ENCODE measurements at regions not wholly inside any gene's neighbourhood (a gene's known extent, or its start where the extent isn't known, plus 50 kb on each side); places are given as distances from the start of the nearest gene placed in this dataset.
A peak's percentile ranks its signal among the peaks of the same experiment; 100 is the strongest.

DNA sequence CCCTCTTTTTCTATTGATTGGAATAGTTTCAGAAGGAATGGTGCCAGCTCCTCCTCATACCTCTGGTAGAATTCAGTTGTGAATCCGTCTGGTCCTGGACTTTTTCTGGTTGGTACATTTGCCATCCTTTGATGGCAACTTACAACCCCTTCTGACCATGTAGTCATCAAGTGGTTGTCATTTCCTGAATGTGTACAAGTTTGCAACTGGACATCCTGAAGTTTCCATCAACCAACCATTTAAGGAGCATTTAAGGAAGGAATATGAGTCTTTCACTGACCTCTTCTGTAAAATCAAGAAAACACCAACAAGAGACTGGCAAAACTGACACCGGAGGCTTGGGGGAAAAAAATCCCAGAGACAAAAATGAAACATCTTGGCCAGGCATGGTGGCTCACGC is 97.4 kb downstream of the RIN2 start:
- no peaks in the 10 kb centered on the region for H3K27me3 ChIP-seq (ENCODE audit: control insufficient read depth in 2 of 2, insufficient read depth in 2 of 2, low read length in 2 of 2)
- H3K9ac ChIP-seq (ENCODE audit: insufficient read depth, low read length, poor library complexity, severe bottlenecking), result no peak overlapping the region
- no peaks in the 10 kb centered on the region for H3K36me3 ChIP-seq (replicated peaks in 1 of 2; ENCODE audit: control insufficient read depth in 1 of 2, insufficient read depth in 2 of 2, low read length in 2 of 2)
- peaks cover 11 to 33% of the 10 kb centered on the region in 2 donors for H3K36me3 Mint-ChIP-seq
- no peak overlapping the region for H3K4me3 ChIP-seq (replicated peaks in 1 of 3; ENCODE audit: low read depth in 2 of 3, low read length in 3 of 3)
- H3K9me3 Mint-ChIP-seq, result peaks cover 0 to 5% (median 2%) of the 10 kb centered on the region in 7 donors
- no peaks in the 10 kb centered on the region for H3K4me1 ChIP-seq (ENCODE audit: control insufficient read depth in 1 of 2, insufficient read depth in 2 of 2, low read length in 2 of 2)
- intact Hi-C loops (cut with micrococcal nuclease), result no loop called here
- H2AFZ ChIP-seq (ENCODE audit: insufficient read depth, low read depth, low read length, poor library complexity, severe bottlenecking), result no peak overlapping the region
- H3K4me1 Mint-ChIP-seq, result peaks cover 7% of the 10 kb centered on the region
- H3K79me2 ChIP-seq (ENCODE audit: insufficient read depth, low read length), result no peaks in the 10 kb centered on the region
- no peaks in the 10 kb centered on the region for H3K9me3 ChIP-seq (replicated peaks in 1 of 2; ENCODE audit: control insufficient read depth in 1 of 2, insufficient read depth in 1 of 2, low read length in 2 of 2)
- no CpG with 5 or more reads among the region's 3 CpGs for WGBS (ENCODE audit: insufficient coverage)
- peak in 1 of 3 donors; percentile 39 for DNase-seq
- H4K20me1 ChIP-seq (ENCODE audit: insufficient read depth, low read length), result no peaks in the 10 kb centered on the region
- H3K27ac Mint-ChIP-seq, result no peak overlapping the region
- no peak overlapping the region for H3K4me3 Mint-ChIP-seq
- H3K27ac ChIP-seq (ENCODE audit: low read depth in 1 of 2, low read length in 2 of 2), result no peak overlapping the region
- TF ChIP-seq, protein P1, sequence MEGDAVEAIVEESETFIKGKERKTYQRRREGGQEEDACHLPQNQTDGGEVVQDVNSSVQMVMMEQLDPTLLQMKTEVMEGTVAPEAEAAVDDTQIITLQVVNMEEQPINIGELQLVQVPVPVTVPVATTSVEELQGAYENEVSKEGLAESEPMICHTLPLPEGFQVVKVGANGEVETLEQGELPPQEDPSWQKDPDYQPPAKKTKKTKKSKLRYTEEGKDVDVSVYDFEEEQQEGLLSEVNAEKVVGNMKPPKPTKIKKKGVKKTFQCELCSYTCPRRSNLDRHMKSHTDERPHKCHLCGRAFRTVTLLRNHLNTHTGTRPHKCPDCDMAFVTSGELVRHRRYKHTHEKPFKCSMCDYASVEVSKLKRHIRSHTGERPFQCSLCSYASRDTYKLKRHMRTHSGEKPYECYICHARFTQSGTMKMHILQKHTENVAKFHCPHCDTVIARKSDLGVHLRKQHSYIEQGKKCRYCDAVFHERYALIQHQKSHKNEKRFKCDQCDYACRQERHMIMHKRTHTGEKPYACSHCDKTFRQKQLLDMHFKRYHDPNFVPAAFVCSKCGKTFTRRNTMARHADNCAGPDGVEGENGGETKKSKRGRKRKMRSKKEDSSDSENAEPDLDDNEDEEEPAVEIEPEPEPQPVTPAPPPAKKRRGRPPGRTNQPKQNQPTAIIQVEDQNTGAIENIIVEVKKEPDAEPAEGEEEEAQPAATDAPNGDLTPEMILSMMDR (IDR thresholded peaks at IDR 0.05), result no peak
- H3K27me3 Mint-ChIP-seq (ENCODE audit: low read depth in 3 of 3), result peaks cover 0 to 4% (median 2%) of the 10 kb centered on the region in 3 donors
- H3K4me2 ChIP-seq (replicated peaks; ENCODE audit: extremely low read depth, low read length, poor library complexity, severe bottlenecking), result no peak overlapping the region

DNA sequence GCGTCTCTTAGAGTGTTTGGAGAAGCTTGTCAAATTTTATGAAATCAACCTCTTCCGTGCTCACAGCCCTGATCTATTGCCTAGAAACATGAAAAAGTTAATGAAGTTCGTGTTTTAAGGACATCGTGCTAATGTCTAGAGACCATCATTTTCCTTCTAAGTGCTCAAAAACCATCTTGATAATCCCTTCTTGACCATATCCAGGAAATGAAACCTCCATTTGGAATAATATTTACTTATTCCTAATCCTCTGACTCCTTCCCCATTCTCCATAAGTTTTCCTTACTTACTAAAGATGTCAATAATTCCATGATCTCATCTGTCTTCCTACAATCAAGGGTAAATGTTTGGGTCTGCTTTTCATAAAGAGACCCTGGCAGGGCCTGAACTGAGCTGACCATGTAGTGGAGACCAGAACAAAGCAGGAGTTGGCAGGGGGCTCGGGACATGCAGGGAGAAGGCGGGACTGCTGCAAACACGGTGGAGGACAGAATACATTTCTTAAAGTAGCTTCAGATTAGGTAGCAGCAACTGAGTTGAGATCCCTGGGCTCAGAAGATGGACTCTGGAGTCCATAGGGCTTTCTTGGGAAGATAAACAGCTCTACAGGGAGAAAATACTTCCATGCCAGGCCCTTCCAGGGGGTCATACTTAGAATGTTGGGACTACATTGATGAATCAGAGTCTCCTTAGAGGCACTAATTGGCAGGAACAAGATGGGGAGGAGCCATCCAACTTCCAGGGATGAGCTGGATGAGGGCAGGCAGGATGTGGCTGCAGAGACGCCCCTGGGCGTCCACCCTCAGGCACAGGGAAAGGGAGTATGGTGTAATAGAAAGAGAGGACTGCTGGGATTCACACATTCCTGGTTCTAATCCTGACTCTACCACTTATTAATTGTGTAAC is 100.7 kb downstream of the RIN2 start:
- Histone ChIP-seq H3K36me3 (replicated peaks in 1 of 2; ENCODE audit: control insufficient read depth in 1 of 2, insufficient read depth in 2 of 2, low read length in 2 of 2) (no peaks in the 10 kb centered on the region), H3K4me3 (replicated peaks in 1 of 3; ENCODE audit: low read depth in 2 of 3, low read length in 3 of 3) (no peak overlapping the region), H3K4me1 (ENCODE audit: control insufficient read depth in 1 of 2, insufficient read depth in 2 of 2, low read length in 2 of 2) (no peaks in the 10 kb centered on the region), H3K9ac (ENCODE audit: insufficient read depth, low read length, poor library complexity, severe bottlenecking) (no peak overlapping the region), H3K9me3 (replicated peaks in 1 of 2; ENCODE audit: control insufficient read depth in 1 of 2, insufficient read depth in 1 of 2, low read length in 2 of 2) (no peaks in the 10 kb centered on the region), H4K20me1 (ENCODE audit: insufficient read depth, low read length) (no peaks in the 10 kb centered on the region), H2AFZ (ENCODE audit: insufficient read depth, low read depth, low read length, poor library complexity, severe bottlenecking) (no peak overlapping the region), H3K79me2 (ENCODE audit: insufficient read depth, low read length) (no peaks in the 10 kb centered on the region), H3K27me3 (ENCODE audit: control insufficient read depth in 2 of 2, insufficient read depth in 2 of 2, low read length in 2 of 2) (no peaks in the 10 kb centered on the region), H3K4me2 (replicated peaks; ENCODE audit: extremely low read depth, low read length, poor library complexity, severe bottlenecking) (no peak overlapping the region), H3K27ac (ENCODE audit: low read depth in 1 of 2, low read length in 2 of 2) (no peak overlapping the region)
- intact Hi-C loops (cut with micrococcal nuclease), result no loop called here
- WGBS (ENCODE audit: insufficient coverage), result 100% methylated on average over 3 of the region's 9 CpGs
- Mint-ChIP-seq H3K9me3 (peaks cover 0 to 5% (median 2%) of the 10 kb centered on the region in 7 donors), H3K27me3 (ENCODE audit: low read depth in 3 of 3) (peaks cover 0 to 6% (median 2%) of the 10 kb centered on the region in 3 donors), H3K36me3 (peaks cover 28 to 44% of the 10 kb centered on the region in 2 donors), H3K27ac (no peak overlapping the region), H3K4me1 (peaks cover 7% of the 10 kb centered on the region), H3K4me3 (no peak overlapping the region)
- TF ChIP-seq, protein P1 (IDR thresholded peaks at IDR 0.05), result no peak
- no peak for DNase-seq
